Erythroblast (primary cell): ENCODE measurements at regions not wholly inside any gene's neighbourhood (a gene's known extent, or its start where the extent isn't known, plus 50 kb on each side); places are given as distances from the start of the nearest gene placed in this dataset.

Experiments
- GATA1 ChIP-seq: IDR thresholded peaks from 2 replicates; pipeline ENCODE4 v1.6.1; 2011; ENCODE audit warnings: low read depth, mild to moderate bottlenecking, control low read depth, low read length, moderate library complexity
- POLR2A ChIP-seq: IDR thresholded peaks from 2 replicates; pipeline ENCODE4 v1.6.1; 2011; ENCODE audit warnings: mild to moderate bottlenecking, low read length

DNA sequence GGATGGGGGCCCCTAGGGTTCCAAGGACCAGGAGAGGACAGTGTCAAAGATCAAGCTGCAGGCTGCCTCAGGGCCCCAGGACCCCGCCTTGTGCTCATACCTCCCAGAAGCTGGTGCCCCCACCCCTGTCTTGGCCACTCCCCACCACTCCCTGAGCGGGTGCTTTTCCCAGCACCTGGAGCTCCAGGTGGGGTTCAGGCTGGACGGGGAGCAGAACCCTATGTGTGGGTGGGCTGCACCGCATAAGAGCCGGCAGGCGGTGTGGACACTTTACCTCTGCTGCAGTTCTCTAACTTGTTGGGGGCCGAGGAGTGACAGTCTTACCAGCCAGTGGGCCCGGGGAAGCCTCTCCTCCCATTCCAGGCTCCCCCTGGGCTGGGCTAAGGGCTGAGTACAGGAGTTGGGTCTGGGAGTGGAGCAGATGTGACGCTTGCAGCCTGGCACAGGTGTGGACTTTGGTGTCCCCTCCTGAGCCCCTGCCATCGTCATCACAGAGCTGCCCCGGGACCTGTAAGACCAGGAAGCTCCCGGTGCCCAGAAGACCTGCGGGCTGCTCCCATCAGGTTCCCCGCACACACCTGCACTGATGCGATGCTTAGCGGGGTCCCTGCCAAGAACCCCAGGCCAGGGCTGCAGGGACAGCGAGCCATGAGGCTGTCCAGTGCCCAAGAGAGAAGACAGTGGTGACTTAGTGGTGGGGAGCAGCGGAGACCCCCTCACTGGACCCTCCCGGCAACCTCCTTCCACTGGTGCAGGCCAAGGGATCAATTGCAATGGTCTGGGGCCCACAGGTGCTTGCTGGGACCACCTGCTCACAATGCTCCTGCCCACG lies 674.5 kb downstream of the BRD1 start:
- no peak for TF ChIP-seq POLR2A
- TF ChIP-seq GATA1 = no peak
